Endothelial cell of umbilical vein (primary cell): ENCODE measurements at regions not wholly inside any gene's neighbourhood (a gene's known extent, or its start where the extent isn't known, plus 50 kb on each side); places are given as distances from the start of the nearest gene placed in this dataset.

Source experiments
- BruUV-seq: library from RNA; stranded (reverse); fragments of 400-500 nt; replicated peaks from 2 replicates; lab custom pipeline; 2021; lab: Mats Ljungman, UMichigan
- CTCF ChIA-PET: fragments of 300-600, 350-600 bp; sonication (Branson Sonifier 250); formaldehyde crosslinking; loops from one replicate; lab custom pipeline; 2021; ENCODE audit warnings: antibody characterized with exemption, inconsistent platforms; lab: Charles Lee
- POLR2A ChIA-PET: fragments of 300-600, 350-600 bp; sonication (Branson Sonifier 250); formaldehyde crosslinking; loops from one replicate; lab custom pipeline; 2021; ENCODE audit warnings: antibody characterized with exemption, inconsistent platforms; lab: Charles Lee
- DNase-seq: peaks from one replicate; pipeline ENCODE4 v3.0.0-alpha.2; 2011; ENCODE audit warnings: low read depth, low spot score
- FAIRE-seq: peaks from 2 replicates; lab custom pipeline; 2011; peaks lifted over from hg19 to GRCh38; lab: Jason Lieb, UNC
- H2AFZ ChIP-seq: 2 replicates; pipeline ENCODE4 v1.6.0; 2012; ENCODE audit warnings: low read depth, low read length, control low read depth, inconsistent platforms
- H3K27ac ChIP-seq: 2 replicates; pipeline ENCODE4 v1.5.1; 2011; ENCODE audit warnings: low read depth, mild to moderate bottlenecking, control low read depth, low read length, moderate library complexity; ENCODE audit not compliant: insufficient read depth
- H3K27me3 ChIP-seq, 2 experiments: 2 replicates each; pipeline versions ENCODE4 v1.6.0 to v1.6.1; 2011; ENCODE audit warnings: low read length in 2 of 2, mixed read lengths in 1 of 2; ENCODE audit not compliant: control insufficient read depth in 2 of 2, insufficient read depth in 2 of 2
- H3K36me3 ChIP-seq, 2 experiments: 2 replicates in 1 of 2; 3 replicates in 1 of 2; pipeline ENCODE4 v1.5.1; 2011; ENCODE audit warnings: low read length in 2 of 2, mild to moderate bottlenecking in 1 of 2, moderate library complexity in 1 of 2; ENCODE audit not compliant: control insufficient read depth in 2 of 2, insufficient read depth in 2 of 2; ENCODE audit errors: extremely low read depth in 1 of 2
- H3K4me1 ChIP-seq: 3 replicates; pipeline ENCODE4 v1.5.1; 2011; ENCODE audit warnings: mild to moderate bottlenecking, low read length; ENCODE audit not compliant: control insufficient read depth, insufficient read depth; ENCODE audit errors: extremely low read depth
- H3K4me2 ChIP-seq: 2 replicates; pipeline ENCODE4 v1.6.1; 2011; ENCODE audit warnings: low read length, control low read depth, mixed read lengths; ENCODE audit not compliant: insufficient read depth
- H3K4me3 ChIP-seq, 3 experiments: fragments of 200-600 bp in 1 of 3; sonication (generic), shearing (Covaris generic) in 1 of 3; replicated peaks in 1 of 3; 2 replicates each; pipeline ENCODE4 v1.5.1; 2011 to 2016; ENCODE audit warnings: control low read depth in 3 of 3, low read length in 3 of 3, mild to moderate bottlenecking in 2 of 3, inconsistent platforms in 1 of 3, low read depth in 1 of 3, moderate library complexity in 1 of 3; ENCODE audit not compliant: insufficient read depth in 1 of 3
- H3K79me2 ChIP-seq: 2 replicates; pipeline ENCODE4 v1.6.0; 2012; ENCODE audit warnings: low read length, inconsistent platforms; ENCODE audit not compliant: control insufficient read depth, insufficient read depth
- H3K9ac ChIP-seq: replicated peaks from 2 replicates; pipeline ENCODE3; 2011; ENCODE audit warnings: low read length, control low read depth; ENCODE audit not compliant: insufficient read depth; ENCODE audit errors: extremely low read depth
- H3K9me1 ChIP-seq: replicated peaks from 3 replicates; pipeline ENCODE4 v1.6.0; 2011; ENCODE audit warnings: mild to moderate bottlenecking, low read length; ENCODE audit not compliant: control insufficient read depth, insufficient read depth; ENCODE audit errors: extremely low read depth
- H3K9me3 ChIP-seq: replicated peaks from 2 replicates; pipeline ENCODE4 v1.5.1; 2012; ENCODE audit warnings: low read length, inconsistent platforms; ENCODE audit not compliant: control insufficient read depth, insufficient read depth
- H4K20me1 ChIP-seq: replicated peaks from 2 replicates; pipeline ENCODE3; 2011; ENCODE audit warnings: mild to moderate bottlenecking, low read length; ENCODE audit not compliant: control insufficient read depth, insufficient read depth; ENCODE audit errors: extremely low read depth
- CTCF ChIP-seq, 2 donors: IDR thresholded peaks; 1 replicate in 1 of 2; 2 replicates in 1 of 2; pipeline ENCODE4 v1.5.1; 2011; ENCODE audit warnings: low read length in 2 of 2, mild to moderate bottlenecking in 2 of 2, moderate library complexity in 2 of 2, control low read depth in 1 of 2, inconsistent platforms in 1 of 2, low read depth in 1 of 2; ENCODE audit not compliant: insufficient read depth in 1 of 2; ENCODE audit errors: extremely low read depth in 1 of 2
- EZH2 ChIP-seq: IDR thresholded peaks from 2 replicates; pipeline ENCODE4 v1.6.1; 2012; ENCODE audit warnings: borderline replicate concordance, low read depth, mild to moderate bottlenecking, moderate library complexity, low read length, inconsistent platforms; ENCODE audit not compliant: severe bottlenecking
- FOS ChIP-seq: IDR thresholded peaks from 2 replicates; pipeline ENCODE4 v1.6.1; 2011; ENCODE audit warnings: mild to moderate bottlenecking, low read length, moderate library complexity, borderline replicate concordance; ENCODE audit not compliant: insufficient read depth
- GATA2 ChIP-seq: IDR thresholded peaks from 2 replicates; pipeline ENCODE4 v1.7.0; 2011; ENCODE audit warnings: low read depth, mild to moderate bottlenecking, moderate library complexity, mixed read lengths, low read length; ENCODE audit not compliant: insufficient read length, insufficient read depth
- JUN ChIP-seq: IDR thresholded peaks from 2 replicates; pipeline ENCODE4 v1.6.1; 2011; ENCODE audit warnings: borderline replicate concordance, low read depth; ENCODE audit not compliant: insufficient read length, insufficient read depth
- MAX ChIP-seq: IDR thresholded peaks from 2 replicates; pipeline ENCODE4 v1.6.1; 2011; ENCODE audit not compliant: insufficient read depth, insufficient read length
- MYC ChIP-seq: IDR thresholded peaks from one replicate; pipeline ENCODE4 v1.6.1; 2011; ENCODE audit warnings: mild to moderate bottlenecking, low read depth, low read length
- POLR2A ChIP-seq: IDR thresholded peaks from 2 replicates; pipeline ENCODE4 v1.6.1; 2012; ENCODE audit warnings: low read depth, mild to moderate bottlenecking, control low read depth, low read length
- POLR2AphosphoS5 ChIP-seq: IDR thresholded peaks from 2 replicates; pipeline ENCODE4 v1.6.1; 2012; ENCODE audit warnings: low read depth, mild to moderate bottlenecking, control low read depth, low read length, moderate library complexity; ENCODE audit not compliant: insufficient read depth
- dilution Hi-C: fragments of 300-500 bp; cut with MboI; formaldehyde crosslinking; loops from one replicate; pipeline ENCODE4 v1.15.0; 2019; ENCODE audit warnings: low sequenced_read_pairs; ENCODE audit not compliant: extremely low pct_ligation_motif_present
- intact Hi-C: fragments of 100-400 bp; cut with micrococcal nuclease; formaldehyde crosslinking; loops from one replicate; pipeline ENCODE4 v1.10.0; 2022

- no peaks in the 10 kb centered on the region for H3K4me1 ChIP-seq
- intact Hi-C loops, result no loop called here
- no peak overlapping the region for H3K9ac ChIP-seq
- ChIA-PET CTCF (no interaction called here), POLR2A (no interaction called here)
- dilution Hi-C loops, result no loop called here
- no peaks in the 10 kb centered on the region for H3K27me3 ChIP-seq
- no peak for TF ChIP-seq EZH2
- no peak for TF ChIP-seq MAX
- TF ChIP-seq JUN, result no peak
- TF ChIP-seq GATA2, result no peak
- TF ChIP-seq CTCF (IDR thresholded peaks at IDR 0.05; ENCODE audit: extremely low read depth in 1 of 2, insufficient read depth in 1 of 2, low read depth in 1 of 2, low read length in 2 of 2), result no peak
- no peak for TF ChIP-seq POLR2AphosphoS5
- no peak for TF ChIP-seq FOS
- no peak for TF ChIP-seq POLR2A
- TF ChIP-seq MYC, result no peak
- DNase-seq (no peak), FAIRE-seq (no peak)
- no TSS peak for BruUV-seq
- H3K36me3 ChIP-seq, result no peaks in the 10 kb centered on the region
- no peak overlapping the region for H3K4me2 ChIP-seq
- H3K79me2 ChIP-seq, result no peaks in the 10 kb centered on the region
- H3K27ac ChIP-seq, result no peak overlapping the region
- H3K4me3 ChIP-seq, result no peak overlapping the region
- H3K9me3 ChIP-seq, result peaks cover 2% of the 10 kb centered on the region
- H3K9me1 ChIP-seq, result no peaks in the 10 kb centered on the region
- no peak overlapping the region for H2AFZ ChIP-seq
- no peaks in the 10 kb centered on the region for H4K20me1 ChIP-seq
These were observed 279.8 kb upstream of the TNC start for GRCh38 chr9:115397591-115398312.
